ENCODE measurements at regions not wholly inside any gene's neighbourhood (a gene's known extent, or its start where the extent isn't known, plus 50 kb on each side); places are given as distances from the start of the nearest gene placed in this dataset.
"Not testable (repeated sequence)": the region's sequence is repeated elsewhere in the genome, so short reads cannot be mapped to it uniquely, and the experiment has no call there.

DNA sequence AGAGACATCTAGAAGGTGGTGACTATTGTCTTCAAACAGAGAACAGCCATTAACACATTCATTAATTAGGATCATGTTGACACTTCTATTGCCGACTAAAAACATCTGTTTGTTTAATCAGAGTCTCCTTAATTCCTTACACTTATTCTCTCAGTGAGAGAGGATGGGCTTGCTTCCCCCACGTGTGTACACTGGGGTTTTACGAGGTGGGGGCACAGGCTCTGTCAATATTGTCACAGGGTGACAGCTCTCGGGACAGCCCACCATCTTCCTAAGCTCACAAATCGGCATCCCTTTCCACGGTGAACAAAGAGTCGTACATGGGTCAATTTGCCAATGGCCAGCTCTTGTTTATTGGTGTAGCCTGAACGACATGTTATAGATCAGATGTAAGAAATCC, 413.2 kb downstream of the MIAT start:
- no peak for DNase-seq

DNA sequence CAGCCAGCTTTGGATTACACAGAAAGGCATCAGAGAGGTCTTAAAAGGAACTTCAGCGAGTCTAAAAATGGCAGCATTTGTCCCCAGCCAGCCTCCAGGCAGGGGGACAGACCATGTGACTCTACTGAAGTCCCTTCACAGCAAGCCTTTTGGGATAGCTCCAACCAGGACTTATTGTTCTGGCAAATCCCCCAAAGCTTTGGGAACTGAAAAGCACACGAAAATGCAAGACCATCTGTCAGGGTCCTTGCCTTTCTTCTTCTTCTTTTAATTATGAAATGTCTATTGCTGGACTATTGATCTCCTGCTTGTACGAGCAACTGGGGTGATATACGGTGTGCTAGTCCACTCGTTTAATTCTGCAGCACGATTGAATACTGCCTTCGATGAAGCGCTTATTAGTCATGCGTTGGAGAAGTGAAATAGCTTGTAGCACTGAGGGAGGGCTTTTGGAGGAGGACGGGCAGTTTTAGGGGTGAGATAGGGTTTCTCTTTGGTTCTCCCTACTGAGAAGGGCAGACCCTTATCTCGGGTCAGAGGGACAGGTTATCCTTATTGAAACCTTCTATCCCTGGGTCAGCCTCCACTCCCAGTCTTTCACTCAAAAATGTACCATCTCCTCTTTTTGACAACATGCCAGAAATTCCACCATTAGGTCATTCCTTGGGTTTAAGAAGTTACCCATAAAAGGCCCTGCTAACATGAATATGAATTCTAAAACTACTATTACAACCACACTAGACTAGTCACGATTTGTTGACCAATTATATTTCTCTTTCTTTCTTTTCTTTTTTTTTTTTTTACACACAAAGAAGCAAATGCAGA, 416.4 kb downstream of the MIAT start:
- DNase-seq = no peak

DNA sequence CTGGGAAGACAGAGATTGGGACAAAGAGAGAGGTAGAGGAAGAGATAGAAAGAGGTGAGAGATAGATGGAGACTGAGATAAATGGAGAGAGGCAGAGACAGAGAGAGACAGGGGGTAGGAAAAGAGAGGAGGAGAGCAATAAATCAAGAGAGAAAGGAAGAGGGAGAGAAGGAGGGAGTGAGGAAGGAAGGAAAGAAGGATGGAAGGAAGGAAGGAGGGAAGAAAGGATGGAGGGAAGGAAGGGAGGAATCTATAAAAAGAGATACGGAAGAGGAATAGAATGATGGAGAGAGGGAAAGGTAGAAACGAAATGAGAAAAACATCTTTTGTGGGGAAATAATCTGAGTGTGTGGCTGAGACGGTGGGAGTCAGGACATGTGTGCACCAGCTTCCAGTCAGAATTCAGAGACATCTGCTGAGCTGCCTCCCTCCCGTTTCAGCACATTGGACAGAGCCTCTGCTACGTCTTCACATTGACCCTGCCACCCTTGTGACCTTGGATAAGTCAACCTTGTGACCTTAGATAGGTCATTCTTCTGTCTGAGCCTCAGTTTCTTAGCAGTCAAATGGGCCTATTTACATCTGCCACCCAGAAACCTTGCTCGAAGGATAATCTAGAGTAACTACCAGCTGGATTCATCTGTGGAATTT, 417.8 kb downstream of the MIAT start:
- no peak for DNase-seq

DNA sequence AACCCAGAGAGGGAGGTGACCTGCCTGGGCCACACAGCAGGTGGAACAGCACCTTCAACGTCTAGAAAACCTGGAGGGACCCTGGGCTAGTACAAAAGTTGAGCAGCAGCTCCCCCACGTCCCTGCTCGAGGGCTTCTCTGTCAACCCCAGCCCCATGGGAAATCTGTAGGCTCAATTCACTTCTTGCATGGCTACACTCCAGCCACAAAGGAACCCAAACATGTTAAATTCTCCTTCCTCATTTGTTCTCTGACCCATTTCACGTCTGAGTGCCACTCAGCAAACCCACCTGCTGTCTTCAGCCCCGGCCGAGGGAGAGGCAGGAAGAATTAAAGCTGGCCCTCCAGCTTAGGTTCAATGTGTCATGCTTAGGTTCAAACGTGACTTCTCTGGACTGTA, 418.5 kb downstream of the MIAT start:
- DNase-seq = no peak

DNA sequence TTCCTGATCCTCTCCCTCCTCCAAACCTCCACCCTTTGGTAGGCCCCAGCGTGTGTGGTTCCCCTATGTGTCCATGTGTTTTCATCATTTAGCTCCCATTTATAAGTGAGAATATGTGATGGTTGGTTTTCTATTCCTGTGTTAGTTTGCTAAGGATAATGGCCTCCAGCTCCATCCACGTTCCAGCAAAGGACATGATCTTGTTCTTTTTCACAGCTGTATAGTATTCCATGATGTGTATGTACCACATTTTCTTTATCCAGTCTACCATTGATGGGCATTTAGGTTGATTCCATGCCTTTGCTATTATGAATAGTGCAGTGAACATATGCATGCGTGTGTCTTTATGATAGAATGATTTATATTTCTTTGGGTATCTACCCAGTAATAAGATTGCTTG, 420.7 kb downstream of the MIAT start:
- not testable (repeated sequence) for DNase-seq

DNA sequence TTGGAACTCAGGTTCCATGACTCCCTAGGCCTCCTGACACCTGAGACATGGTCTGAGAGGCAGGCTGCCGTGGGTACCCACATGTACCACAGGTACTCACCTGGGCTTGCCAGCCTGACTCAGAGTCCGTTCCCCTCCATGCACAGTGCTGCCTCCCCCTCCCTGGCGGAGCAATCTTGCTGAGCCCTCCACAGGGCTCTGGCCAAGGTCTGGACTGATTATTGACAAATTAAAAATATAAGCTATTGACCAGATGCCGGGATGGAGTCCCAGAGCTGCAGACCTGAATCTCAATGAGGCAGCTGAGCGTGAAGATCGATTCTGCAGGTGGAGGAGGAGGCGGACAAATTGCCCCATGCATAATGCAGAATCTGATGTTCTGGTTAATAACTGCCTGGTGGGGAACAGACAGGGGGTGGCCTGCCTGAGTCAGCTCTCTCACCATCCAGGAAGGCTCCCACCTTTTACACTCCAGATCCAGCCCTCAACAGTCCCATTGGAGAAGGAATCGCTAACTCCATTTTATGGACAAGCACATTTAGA, 422.7 kb downstream of the MIAT start:
- no peak for DNase-seq

DNA sequence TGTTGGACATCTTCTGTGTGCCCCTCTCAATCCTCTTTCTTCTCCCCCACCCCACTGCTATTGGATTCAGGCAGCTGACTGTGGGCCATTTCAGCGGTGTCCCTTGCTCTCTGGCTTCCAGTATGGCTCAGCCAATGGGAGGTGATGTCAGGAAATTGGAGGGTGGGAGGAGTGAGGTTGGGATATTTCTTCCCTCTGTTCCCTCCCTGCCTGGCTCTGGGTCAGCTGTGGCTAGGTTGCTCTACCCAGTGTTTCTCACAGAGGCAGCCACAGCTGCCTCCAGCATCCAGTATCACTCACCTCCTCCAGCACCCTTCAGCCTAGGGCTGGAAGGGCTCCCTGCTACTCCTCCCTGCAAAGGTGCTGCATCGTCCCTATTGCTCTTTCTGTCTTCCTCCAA, 423.5 kb downstream of the MIAT start:
- no peak for DNase-seq

DNA sequence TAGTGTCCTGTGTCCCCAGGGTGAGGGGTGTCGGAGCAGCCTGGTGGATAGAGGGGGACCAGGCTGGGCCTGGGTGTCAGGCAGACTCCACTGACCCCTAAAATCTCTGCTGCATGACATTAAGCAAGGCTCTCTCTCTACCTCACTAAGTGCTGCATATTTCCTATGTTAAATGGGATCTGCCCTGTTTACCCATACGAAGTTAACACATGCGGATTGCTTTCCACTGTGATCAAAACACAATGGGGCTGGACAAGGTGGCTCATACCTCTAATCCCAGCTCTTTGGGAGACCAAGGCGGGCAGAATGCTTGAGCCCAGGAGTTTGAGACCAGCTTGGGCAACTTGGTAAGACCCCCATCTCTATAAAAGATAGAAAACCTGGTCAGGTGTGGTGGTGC, 426.2 kb downstream of the MIAT start:
- no peak for DNase-seq

DNA sequence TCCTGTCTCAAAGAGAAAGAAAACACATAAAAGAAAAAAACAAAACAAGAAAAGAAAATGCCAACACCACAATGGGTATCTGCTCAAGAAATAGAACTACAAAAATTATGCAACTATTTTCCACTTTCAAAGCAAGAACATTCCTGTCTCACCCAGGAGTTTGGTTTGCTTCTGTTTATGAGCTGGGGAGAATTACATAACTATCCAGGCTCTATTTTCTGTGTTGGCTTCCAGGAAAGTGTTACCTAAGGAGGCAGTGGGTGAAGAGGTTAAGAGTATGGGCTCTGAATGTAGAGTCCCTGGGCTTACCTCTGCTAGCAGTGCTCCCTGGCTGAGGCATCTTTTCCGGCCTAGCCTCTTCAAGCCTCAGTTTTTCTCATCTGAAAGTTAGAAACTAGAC, 426.7 kb downstream of the MIAT start:
- no peak for DNase-seq

DNA sequence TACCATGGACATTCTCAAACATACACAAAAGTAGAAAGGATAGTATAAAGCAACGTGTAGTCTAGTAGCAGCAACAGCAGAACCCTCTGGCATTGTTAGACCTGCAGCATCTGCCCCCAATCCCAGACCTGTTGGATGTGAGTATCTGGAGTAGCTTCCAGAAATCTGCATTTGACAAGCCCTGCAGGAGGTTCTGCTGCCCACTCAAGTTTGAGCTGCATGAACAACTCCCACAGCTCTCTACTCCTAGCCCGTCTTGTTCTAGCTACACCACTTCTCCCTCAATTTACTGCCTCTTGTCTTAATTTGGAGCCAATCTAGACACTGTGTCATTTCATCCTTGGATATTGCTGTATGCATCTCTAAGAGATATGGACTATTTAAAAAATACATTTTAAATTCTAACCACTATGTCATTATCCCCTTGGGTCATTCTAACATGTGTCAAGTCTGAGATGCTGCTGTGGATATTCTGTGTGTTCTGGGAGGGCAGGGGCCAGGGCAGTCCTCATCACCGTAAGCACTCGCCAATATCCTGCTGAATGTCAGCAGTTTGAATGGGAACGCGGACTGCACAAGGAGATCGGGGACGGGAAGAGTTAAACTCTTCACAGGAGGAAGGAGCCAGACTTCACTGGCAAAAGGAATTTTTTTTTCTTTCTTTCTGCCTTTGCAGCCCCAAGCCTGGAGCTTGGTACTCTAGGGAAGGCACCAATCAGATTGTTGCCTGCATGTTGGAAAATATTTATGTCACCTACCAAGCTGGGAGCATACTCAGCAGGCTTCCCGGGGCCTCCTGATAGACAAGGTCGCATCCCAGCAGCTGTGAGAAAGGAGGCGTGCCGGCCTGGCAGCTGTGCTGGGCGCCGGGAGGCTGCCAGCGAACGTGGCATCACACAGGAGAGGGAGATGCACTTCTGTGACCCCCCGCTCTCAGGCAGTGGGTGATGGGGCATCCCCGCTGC, 429.0 kb downstream of the MIAT start:
- DNase-seq = no peak

DNA sequence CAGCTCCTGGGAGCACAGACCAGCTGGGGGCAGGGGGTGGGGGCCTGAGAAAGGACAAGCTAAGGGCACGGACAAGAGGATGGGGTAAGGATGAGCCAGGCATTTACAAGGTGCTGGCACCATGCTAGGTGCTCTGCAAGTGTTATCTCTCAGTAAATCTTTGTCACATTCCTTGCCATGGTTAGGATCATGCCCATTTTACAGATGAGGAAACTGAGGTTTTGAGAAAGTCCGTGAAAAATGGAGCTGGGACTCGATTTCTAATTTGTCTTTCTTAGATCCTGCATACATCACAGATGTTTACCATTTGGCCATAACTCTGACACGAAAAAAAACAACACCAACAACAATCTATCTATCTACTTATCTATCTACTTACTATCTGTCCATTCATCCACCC, 429.7 kb downstream of the MIAT start:
- DNase-seq = no peak

DNA sequence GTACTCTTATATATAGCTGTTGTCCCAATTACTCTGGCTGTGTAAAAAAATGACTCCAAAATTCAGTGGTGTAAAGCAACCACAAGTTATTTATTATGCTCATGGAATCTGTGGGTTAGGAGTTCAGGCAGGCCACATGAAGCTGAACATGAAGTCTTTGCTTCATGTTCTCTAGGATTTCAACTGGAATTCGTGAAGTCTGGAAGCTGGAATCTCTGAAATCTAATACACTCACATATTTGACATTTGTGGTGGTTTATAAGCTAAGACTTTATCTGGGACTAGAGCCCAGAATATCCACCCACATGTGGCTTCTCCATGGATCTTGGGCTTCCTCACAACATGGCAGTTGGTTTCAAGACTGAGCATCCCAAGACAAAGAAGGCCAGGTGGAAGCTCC, 430.6 kb downstream of the MIAT start:
- DNase-seq = no peak

DNA sequence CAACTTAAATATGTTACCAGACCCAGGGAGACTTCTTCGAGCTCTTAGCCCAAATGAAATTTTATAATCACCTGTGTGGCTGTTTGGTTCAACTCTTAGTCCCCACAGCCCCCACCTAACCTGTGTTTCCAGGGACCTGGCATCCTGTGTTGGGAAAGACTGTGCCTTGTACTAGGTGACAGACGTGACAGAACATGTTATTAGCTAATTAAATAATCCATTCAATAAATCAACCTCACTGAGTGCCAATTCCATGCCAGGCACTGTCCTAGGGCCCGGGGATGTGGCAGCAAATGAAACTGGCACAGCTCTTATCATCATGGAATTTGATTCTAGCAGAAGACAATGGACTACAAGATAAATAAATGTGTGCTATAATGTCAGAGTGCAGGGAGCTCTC, 431.9 kb downstream of the MIAT start:
- no peak for DNase-seq

DNA sequence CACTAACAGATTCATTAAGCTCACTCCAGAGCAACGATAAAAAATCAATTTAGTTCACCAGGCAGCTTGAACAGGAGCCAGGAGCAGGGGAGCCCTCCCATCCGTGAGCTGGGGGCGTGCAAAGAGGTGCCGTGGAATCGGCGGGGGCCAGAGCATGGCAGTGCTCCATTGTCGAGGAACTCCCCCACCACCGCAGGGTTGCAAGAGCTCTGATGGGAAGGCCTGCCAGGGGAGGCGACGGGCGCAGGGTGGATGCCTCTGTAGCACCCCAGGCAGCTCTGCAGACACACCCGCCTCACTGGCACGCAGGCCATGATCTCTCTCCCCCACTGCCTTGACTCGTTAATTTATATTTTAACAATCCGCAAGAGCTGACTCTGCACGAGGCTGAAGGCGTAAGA, 433.2 kb downstream of the MIAT start:
- no peak for DNase-seq

DNA sequence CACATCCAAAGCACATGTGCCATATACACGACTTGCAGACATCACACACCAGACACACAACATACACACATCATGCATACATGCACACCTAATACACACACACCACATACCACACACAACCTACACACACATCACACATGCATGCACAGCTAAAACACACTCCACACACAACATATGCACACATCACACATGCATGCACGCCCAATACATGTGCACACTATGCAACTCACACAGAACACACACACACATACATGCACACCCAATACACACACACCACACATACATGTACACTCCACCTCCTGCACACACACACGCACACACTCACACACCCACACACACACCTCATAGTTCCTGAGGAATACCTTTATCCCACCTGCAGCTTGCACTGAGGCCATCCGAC, 436.0 kb downstream of the MIAT start:
- DNase-seq = no peak

DNA sequence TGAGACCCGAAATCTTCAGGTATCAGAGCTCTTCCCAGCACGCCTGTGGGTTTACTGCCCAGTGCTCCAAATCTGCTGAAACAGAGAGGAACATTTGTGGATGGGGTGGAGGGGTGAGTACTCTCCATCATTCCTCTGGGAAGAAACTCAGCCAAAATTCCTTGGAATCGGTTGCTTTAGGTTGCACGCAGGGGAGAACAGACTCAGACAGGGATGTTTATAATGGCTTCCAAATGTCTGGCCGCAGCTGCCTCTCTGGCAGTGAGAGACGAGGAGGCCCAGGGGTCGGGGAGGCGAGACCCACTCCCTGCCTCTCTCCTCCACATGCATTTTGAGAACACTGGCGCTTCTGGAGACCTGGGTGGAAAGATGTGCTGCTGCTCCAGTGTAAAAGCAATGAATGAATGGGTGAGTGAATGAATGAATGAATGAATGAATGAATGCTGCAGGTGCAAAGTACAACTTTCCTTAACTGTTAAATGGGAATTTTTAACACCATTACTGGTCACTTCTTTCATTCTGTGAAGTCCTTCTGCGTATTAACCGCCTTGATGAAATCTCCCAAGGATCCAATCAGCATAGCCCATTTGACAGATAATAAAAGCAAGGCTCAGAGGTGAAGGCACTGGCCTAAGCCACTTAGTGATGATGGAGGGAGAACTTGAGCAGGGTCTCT, 437.4 kb downstream of the MIAT start:
- no peak for DNase-seq

DNA sequence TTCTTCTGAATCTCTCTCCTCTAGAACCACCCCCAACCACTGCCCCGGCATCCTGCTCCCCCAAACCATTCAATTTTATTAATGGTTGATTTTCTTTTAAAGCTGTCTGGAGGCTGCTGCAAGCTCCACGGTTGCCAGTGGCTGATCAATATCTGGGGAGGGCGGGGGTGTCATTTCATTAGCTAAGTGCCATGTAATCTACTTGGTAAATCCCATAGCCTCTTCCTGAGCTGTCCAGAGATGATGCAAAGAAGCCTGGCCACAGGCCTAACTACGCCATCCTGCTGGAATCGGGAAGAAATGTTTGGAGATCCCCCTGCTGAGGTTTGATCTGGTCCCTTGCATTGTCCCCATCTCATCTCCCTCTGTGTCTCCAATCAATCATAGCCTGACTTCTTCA, 440.1 kb downstream of the MIAT start:
- no peak for DNase-seq

DNA sequence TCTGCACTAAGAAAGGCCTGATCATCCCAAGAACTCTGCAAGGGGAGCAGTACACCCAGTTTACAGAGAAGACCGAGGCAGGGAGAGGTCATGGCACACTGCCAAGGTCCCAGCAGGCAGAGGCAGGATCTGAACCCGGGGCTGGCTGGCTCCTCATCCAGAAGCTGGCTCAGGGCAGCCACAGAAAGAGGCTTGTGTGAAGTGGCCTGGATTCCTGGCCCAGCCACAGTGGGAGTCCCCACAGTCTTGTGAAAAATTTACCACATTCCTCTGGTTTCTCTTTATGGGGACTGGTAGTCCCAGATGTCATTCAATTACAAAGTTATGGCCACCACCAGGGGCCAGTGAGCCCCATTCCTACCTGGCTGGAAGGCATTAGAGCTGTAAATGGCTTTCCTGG, 440.5 kb downstream of the MIAT start:
- no peak for DNase-seq

DNA sequence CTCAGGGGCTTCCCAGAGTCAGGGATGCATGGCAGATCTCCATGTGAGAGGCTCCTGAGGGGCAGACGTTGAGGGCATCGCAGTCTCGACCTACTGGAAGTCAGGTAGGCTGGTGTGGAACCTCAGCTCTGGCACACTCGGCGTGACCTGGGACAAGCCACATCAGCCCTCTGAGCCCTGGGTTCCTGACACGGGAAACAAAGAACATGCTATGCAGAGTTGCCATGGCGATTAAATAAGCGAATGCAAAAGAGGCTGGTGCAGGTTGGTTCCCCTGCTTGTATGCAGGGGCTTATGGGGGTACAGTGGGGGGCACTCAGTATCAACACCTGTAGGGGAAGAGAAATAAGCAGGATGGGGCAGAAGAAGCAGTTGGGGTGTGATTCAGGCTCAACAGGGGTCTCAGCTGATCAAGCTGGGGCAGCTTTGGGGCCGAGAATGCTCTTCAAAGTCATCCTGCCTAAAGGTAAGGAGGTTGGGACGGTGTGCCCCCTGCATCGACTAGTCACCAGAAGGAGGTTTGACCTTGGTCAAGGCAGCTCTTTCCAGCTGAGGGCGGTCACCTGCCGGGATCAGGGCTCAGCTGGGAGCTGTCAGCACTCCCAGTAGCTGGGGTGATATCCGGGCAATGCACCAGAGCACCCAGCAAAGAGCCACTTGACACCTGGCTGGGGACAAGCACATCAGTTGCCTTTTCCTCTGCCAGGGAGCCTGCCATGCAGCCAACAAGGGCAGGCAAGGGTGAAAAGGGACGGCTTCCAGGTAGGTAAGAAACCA, 442.7 kb downstream of the MIAT start:
- DNase-seq = no peak

DNA sequence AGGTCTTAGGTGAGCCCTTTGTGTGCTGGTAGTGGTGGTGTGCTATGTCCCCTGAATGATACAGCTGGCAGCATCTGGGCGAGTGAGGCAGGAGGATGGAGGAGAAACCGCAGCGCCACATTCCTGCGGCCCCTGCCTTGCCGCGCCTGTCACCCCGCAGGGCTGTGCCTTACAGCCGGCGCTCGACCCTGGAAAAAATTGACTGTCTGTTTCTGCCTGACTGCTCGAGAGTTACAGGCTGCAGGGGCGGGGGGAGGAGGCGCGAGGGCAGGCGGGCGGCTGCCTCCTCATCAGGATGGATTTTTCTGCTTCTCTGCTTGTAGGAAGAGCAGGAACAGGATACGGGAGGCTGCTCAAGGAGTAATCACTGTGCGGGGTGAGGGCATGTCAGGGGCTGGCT, 443.4 kb downstream of the MIAT start:
- no peak for DNase-seq

DNA sequence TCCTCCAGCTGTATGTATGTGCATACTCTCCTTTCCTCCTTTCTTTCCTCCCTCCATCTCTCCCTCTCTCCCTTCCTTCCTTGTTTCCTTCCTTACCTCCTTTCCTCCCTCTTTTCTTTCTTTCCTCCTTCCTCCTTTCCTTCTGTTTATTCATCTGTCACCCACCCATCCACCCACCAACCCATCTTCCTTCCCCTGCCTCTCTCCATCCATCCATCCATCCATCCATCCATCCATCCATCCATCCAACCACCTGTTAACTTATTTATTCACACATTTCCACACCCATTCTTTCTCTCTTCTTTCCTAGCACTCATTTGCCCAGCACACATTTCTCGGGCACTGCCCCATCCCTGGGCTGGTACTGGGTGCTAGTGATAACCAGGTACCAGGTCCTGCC, 443.9 kb downstream of the MIAT start:
- no peak for DNase-seq

DNA sequence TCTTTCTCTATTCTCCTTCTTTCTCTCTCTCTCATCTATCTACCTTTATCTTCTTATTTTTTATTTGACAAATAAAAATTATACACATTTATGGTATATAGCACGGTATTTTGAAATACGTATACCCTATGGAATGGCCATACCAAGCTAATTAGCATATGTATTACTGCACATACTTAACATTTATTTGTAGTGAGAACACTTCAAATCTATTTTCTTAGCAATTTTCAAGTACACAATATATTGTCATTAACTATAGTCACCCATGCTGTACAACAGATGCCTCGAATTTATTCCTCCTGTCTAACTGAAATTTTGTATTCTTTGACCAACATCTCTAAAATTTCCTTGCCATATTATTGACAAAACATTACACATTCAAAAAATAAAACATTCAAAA, 447.1 kb downstream of the MIAT start:
- DNase-seq = no peak

All from activated CD4-positive, alpha-beta T cell treated with anti-CD3 and anti-CD28 coated beads, Interleukin-2, amount 50 U/mL, for 16 hours (primary cell).